ENCODE measurements at regions not wholly inside any gene's neighbourhood (a gene's known extent, or its start where the extent isn't known, plus 50 kb on each side); places are given as distances from the start of the nearest gene placed in this dataset.

DNA sequence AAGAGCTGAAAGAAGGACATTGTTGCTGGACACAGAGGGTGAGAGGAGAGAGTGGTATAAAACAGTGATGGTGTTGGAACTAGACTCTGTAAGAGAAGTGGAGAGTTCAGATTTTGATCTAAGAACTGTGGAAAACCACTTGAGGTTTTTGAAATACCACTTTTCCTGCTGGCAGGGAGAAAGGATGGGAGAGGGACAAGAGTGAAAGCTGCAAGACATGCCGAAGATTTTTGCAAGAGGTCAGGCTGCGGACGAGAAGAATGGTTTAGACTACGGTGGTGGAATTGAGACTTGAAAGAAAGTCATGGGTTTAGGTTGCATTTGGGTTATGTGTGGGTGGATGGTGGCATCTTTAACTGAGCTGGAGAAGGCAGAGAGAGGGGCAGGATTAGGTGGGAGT lies 202.2 kb upstream of the RPS23 start:
- TF ChIP-seq TAF1 (IDR thresholded peaks at IDR 0.05; ENCODE audit: low read depth, low read length) (no peak), POLR2A (IDR thresholded peaks at IDR 0.05; ENCODE audit: low read depth, low read length) (no peak), POLR2AphosphoS5 (IDR thresholded peaks at IDR 0.05; ENCODE audit: low read depth, low read length) (no peak), PAX5 (IDR thresholded peaks at IDR 0.05; ENCODE audit: insufficient read depth, low read length, severe bottlenecking) (no peak), SPI1 (IDR thresholded peaks at IDR 0.05; ENCODE audit: low read depth, low read length) (no peak)
